H9 (cell line): ENCODE measurements at regions not wholly inside any gene's neighbourhood (a gene's known extent, or its start where the extent isn't known, plus 50 kb on each side); places are given as distances from the start of the nearest gene placed in this dataset.

ENCODE experiments used
- DNase-seq: peaks from one replicate; pipeline ENCODE4 v3.0.0-alpha.2; 2017
- H2AFZ ChIP-seq: one replicate; pipeline ENCODE4 v1.6.1; 2013; ENCODE audit warnings: mild to moderate bottlenecking, low read length, control low read depth, moderate library complexity
- H2AK5ac ChIP-seq: 2 replicates; pipeline ENCODE4 v1.6.1; 2013; ENCODE audit warnings: low read length, control low read depth, mixed read lengths; ENCODE audit not compliant: insufficient read length
- H2BK120ac ChIP-seq: one replicate; pipeline ENCODE4 v1.6.1; 2013; ENCODE audit warnings: low read depth, mild to moderate bottlenecking, low read length, control low read depth, inconsistent platforms; ENCODE audit not compliant: poor library complexity, severe bottlenecking
- H2BK12ac ChIP-seq: 2 replicates; pipeline ENCODE4 v1.6.1; 2013; ENCODE audit warnings: low read length, control low read depth, mixed read lengths, low read depth; ENCODE audit not compliant: insufficient read length
- H2BK15ac ChIP-seq: 2 replicates; pipeline ENCODE4 v1.6.1; 2013; ENCODE audit warnings: low read depth, low read length, control low read depth
- H2BK20ac ChIP-seq: one replicate; pipeline ENCODE4 v1.6.1; 2013; ENCODE audit warnings: low read depth, mild to moderate bottlenecking, low read length, control low read depth, inconsistent platforms; ENCODE audit not compliant: poor library complexity, severe bottlenecking
- H2BK5ac ChIP-seq: 2 replicates; pipeline ENCODE4 v1.6.1; 2013; ENCODE audit warnings: low read length, control low read depth, mixed read lengths; ENCODE audit not compliant: insufficient read length
- H3K14ac ChIP-seq: 2 replicates; pipeline ENCODE4 v1.6.1; 2013; ENCODE audit warnings: low read length, control low read depth; ENCODE audit not compliant: insufficient read depth
- H3K18ac ChIP-seq: 2 replicates; pipeline ENCODE4 v1.6.1; 2013; ENCODE audit warnings: low read depth, mild to moderate bottlenecking, mixed read lengths, low read length, control low read depth; ENCODE audit not compliant: insufficient read length
- H3K23ac ChIP-seq: 2 replicates; pipeline ENCODE4 v1.6.1; 2013; ENCODE audit warnings: low read length, control low read depth, mixed read lengths, low read depth; ENCODE audit not compliant: insufficient read length
- H3K23me2 ChIP-seq: 2 replicates; pipeline ENCODE4 v1.6.1; 2013; ENCODE audit warnings: low read depth, mild to moderate bottlenecking, mixed read lengths, low read length, control low read depth; ENCODE audit not compliant: insufficient read length, poor library complexity, severe bottlenecking
- H3K27ac ChIP-seq: 2 replicates; pipeline ENCODE4 v1.5.1; 2013; ENCODE audit warnings: low read length, control low read depth, mixed read lengths, low read depth; ENCODE audit not compliant: insufficient read length
- H3K27me3 ChIP-seq: 2 replicates; pipeline ENCODE4 v1.6.1; 2013; ENCODE audit warnings: low read length, control low read depth, inconsistent platforms; ENCODE audit not compliant: insufficient read depth
- H3K4ac ChIP-seq: 2 replicates; pipeline ENCODE4 v1.6.1; 2013; ENCODE audit warnings: low read depth, mild to moderate bottlenecking, control low read depth, inconsistent platforms, low read length, moderate library complexity
- H3K4me1 ChIP-seq: 2 replicates; pipeline ENCODE4 v1.6.1; 2013; ENCODE audit warnings: low read length, control low read depth, inconsistent platforms; ENCODE audit not compliant: insufficient read depth
- H3K4me2 ChIP-seq: 2 replicates; pipeline ENCODE4 v1.6.1; 2013; ENCODE audit warnings: low read length, control low read depth, mixed read lengths; ENCODE audit not compliant: insufficient read length, insufficient read depth
- H3K56ac ChIP-seq: 2 replicates; pipeline ENCODE4 v1.6.1; 2013; ENCODE audit warnings: low read depth, mild to moderate bottlenecking, mixed read lengths, low read length, control low read depth; ENCODE audit not compliant: insufficient read length
- H3K79me1 ChIP-seq: 2 replicates; pipeline ENCODE4 v1.6.1; 2013; ENCODE audit warnings: low read depth, mild to moderate bottlenecking, moderate library complexity, low read length, control low read depth, inconsistent platforms; ENCODE audit not compliant: insufficient read depth, poor library complexity, severe bottlenecking
- H3K79me2 ChIP-seq: 2 replicates; pipeline ENCODE4 v1.6.1; 2013; ENCODE audit warnings: low read length, control low read depth, inconsistent platforms; ENCODE audit not compliant: insufficient read depth
- H3K9ac ChIP-seq: 2 replicates; pipeline ENCODE4 v1.6.1; 2013; ENCODE audit warnings: low read length, control low read depth, mixed read lengths; ENCODE audit not compliant: insufficient read length; ENCODE audit errors: extremely low read depth
- H3K9me3 ChIP-seq: one replicate; pipeline ENCODE4 v1.6.1; 2013; ENCODE audit warnings: low read depth, low read length, inconsistent platforms; ENCODE audit not compliant: control insufficient read depth
- H3T11ph ChIP-seq: one replicate; pipeline ENCODE4 v1.6.1; 2013; ENCODE audit warnings: mild to moderate bottlenecking, low read length, control low read depth, inconsistent platforms
- H4K20me1 ChIP-seq: one replicate; pipeline ENCODE4 v1.6.1; 2013; ENCODE audit not compliant: control insufficient read depth, insufficient read length, insufficient read depth
- H4K5ac ChIP-seq: 2 replicates; pipeline ENCODE4 v1.6.1; 2013; ENCODE audit warnings: low read depth, mild to moderate bottlenecking, mixed read lengths, low read length, control low read depth; ENCODE audit not compliant: insufficient read length
- H4K8ac ChIP-seq: replicated peaks from 2 replicates; pipeline ENCODE4 v1.6.1; 2013; ENCODE audit warnings: low read length, control low read depth, mixed read lengths, low read depth; ENCODE audit not compliant: insufficient read length
- H4K91ac ChIP-seq: 2 replicates; pipeline ENCODE4 v1.6.1; 2013; ENCODE audit warnings: low read depth, mild to moderate bottlenecking, moderate library complexity, mixed read lengths, low read length, control low read depth; ENCODE audit not compliant: insufficient read length
- H3K27ac Mint-ChIP-seq, 3 experiments: 2 replicates in 2 of 3; 3 replicates in 1 of 3; pipeline ENCODE4 v1.8.0; 2020 to 2021; ENCODE audit warnings: mixed read lengths in 3 of 3, mild to moderate bottlenecking in 1 of 3, moderate library complexity in 1 of 3
- H3K27me3 Mint-ChIP-seq: 2 replicates; pipeline ENCODE4 v1.8.0; 2021; ENCODE audit warnings: low read depth, mild to moderate bottlenecking, moderate library complexity, mixed read lengths
- H3K36me3 Mint-ChIP-seq, 3 experiments: 2 replicates in 2 of 3; 3 replicates in 1 of 3; pipeline ENCODE4 v1.8.0; 2020 to 2021; ENCODE audit warnings: low read depth in 3 of 3, mixed read lengths in 3 of 3; ENCODE audit not compliant: insufficient read depth in 1 of 3
- H3K4me1 Mint-ChIP-seq, 2 experiments: 2 replicates each; pipeline ENCODE4 v1.8.0; 2020; ENCODE audit warnings: mixed read lengths in 2 of 2
- H3K4me3 Mint-ChIP-seq, 2 experiments: 2 replicates in 1 of 2; 3 replicates in 1 of 2; pipeline ENCODE4 v1.8.0; 2020 to 2021; ENCODE audit warnings: mild to moderate bottlenecking in 2 of 2, mixed read lengths in 2 of 2, moderate library complexity in 1 of 2
- H3K9me3 Mint-ChIP-seq, 2 experiments: 2 replicates in 1 of 2; 3 replicates in 1 of 2; pipeline ENCODE4 v1.8.0; 2020; ENCODE audit warnings: mild to moderate bottlenecking in 2 of 2, mixed read lengths in 2 of 2, moderate library complexity in 1 of 2
- CTCF ChIP-seq: fragments of 200-600 bp; sonication (generic); conservative IDR thresholded peaks from 3 replicates; pipeline ENCODE4 v1.8.0; 2021; ENCODE audit warnings: antibody characterized with exemption, mild to moderate bottlenecking
- WGBS: extraction: QIAGEN DNeasy Blood & Tissue Kit; methylation state at CpG from one replicate; pipeline ENCODE4 v1.1.7; 2013; ENCODE audit warnings: missing lambda C conversion rate, low lambda C conversion rate, mixed read lengths; ENCODE audit not compliant: insufficient read length; ENCODE audit errors: extremely low coverage; 5-methylcytosine and 5-hydroxymethylcytosine counted together

GRCh38 chr3:3499012-3499562, 300.1 kb upstream of the LRRN1 start:
- WGBS = no CpG with 5 or more reads among the region's 1 CpG
- H3K56ac ChIP-seq = no peak overlapping the region
- no peak overlapping the region for H3K27ac Mint-ChIP-seq

More at GRCh38 chr3:3499012-3499562, 300.1 kb upstream of the LRRN1 start:
- Histone ChIP-seq H3K79me1 (no peaks in the 10 kb centered on the region), H3K79me2 (no peaks in the 10 kb centered on the region), H4K8ac (no peak overlapping the region), H2BK15ac (no peak overlapping the region), H4K20me1 (no peaks in the 10 kb centered on the region), H2BK5ac (no peak overlapping the region), H2BK12ac (no peak overlapping the region), H3K9ac (no peak overlapping the region), H2AFZ (no peak overlapping the region), H3K27me3 (no peaks in the 10 kb centered on the region), H4K91ac (no peak overlapping the region), H3K9me3 (no peaks in the 10 kb centered on the region), H3K4me2 (no peak overlapping the region), H3K27ac (no peak overlapping the region), H2BK20ac (no peak overlapping the region), H3K4me1 (no peaks in the 10 kb centered on the region), H3K4ac (no peak overlapping the region), H2AK5ac (no peak overlapping the region), H3K14ac (no peak overlapping the region), H2BK120ac (no peak overlapping the region), H3T11ph (no peak overlapping the region), H3K18ac (no peak overlapping the region), H4K5ac (no peak overlapping the region), H3K23ac (no peak overlapping the region), H3K23me2 (no peaks in the 10 kb centered on the region)
- H3K4me3 Mint-ChIP-seq = no peak overlapping the region
- no peaks in the 10 kb centered on the region for H3K4me1 Mint-ChIP-seq
- H3K27me3 Mint-ChIP-seq = peaks cover 6% of the 10 kb centered on the region
- H3K9me3 Mint-ChIP-seq = no peaks in the 10 kb centered on the region
- no peak for DNase-seq
- no peaks in the 10 kb centered on the region for H3K36me3 Mint-ChIP-seq
- no peak for TF ChIP-seq CTCF
